ENCODE measurements at regions not wholly inside any gene's neighbourhood (a gene's known extent, or its start where the extent isn't known, plus 50 kb on each side); places are given as distances from the start of the nearest gene placed in this dataset.

DNA sequence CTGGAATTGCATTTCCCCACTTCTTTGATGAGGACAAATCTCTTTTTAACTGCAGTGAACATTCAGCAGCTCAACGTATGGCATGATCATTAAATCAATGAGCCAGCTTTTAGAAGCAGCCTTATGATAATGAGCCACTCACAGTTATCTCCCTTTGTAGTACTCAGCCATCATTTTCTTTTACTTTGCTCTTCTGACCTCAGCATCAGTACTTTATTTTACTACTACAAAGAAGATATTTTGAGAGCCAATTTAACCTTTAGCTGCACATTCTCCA, 250.0 kb upstream of the CLEC14A start:
- TF ChIP-seq YY1 (IDR thresholded peaks at IDR 0.05; ENCODE audit: insufficient read depth, insufficient read length) (no peak), ZNF274 (IDR thresholded peaks at IDR 0.05; ENCODE audit: low read depth, low read length) (no peak), SUZ12 (IDR thresholded peaks at IDR 0.05; ENCODE audit: extremely low read depth, insufficient read depth, insufficient read length) (no peak)
- H3K9ac ChIP-seq (ENCODE audit: insufficient read length, low read depth) = no peak overlapping the region

GRCh38 chr14:38505221-38505972, 249.5 kb upstream of the CLEC14A start:
- Histone ChIP-seq H3K4me3 (ENCODE audit: insufficient read length, low read depth) (no peak overlapping the region), H3K9me3 (ENCODE audit: insufficient read depth, low read length) (no peaks in the 10 kb centered on the region), H3K27me3 (ENCODE audit: insufficient read depth, insufficient read length) (no peaks in the 10 kb centered on the region), H3K9ac (ENCODE audit: insufficient read length, low read depth) (no peak overlapping the region), H3K36me3 (ENCODE audit: insufficient read depth, insufficient read length, low read length) (no peaks in the 10 kb centered on the region), H3K4me1 (ENCODE audit: insufficient read depth, insufficient read length) (no peaks in the 10 kb centered on the region)
- DNase-seq (ENCODE audit: low read depth, low spot score) = no peak
- TF ChIP-seq SUZ12 (IDR thresholded peaks at IDR 0.05; ENCODE audit: extremely low read depth, insufficient read depth, insufficient read length) (no peak), ZNF274 (IDR thresholded peaks at IDR 0.05; ENCODE audit: low read depth, low read length) (no peak), YY1 (IDR thresholded peaks at IDR 0.05; ENCODE audit: insufficient read depth, insufficient read length) (no peak)

More for the DNA sequence above, 250.0 kb upstream of the CLEC14A start:
- no peaks in the 10 kb centered on the region for H3K36me3 ChIP-seq (ENCODE audit: insufficient read depth, insufficient read length, low read length)
- H3K27me3 ChIP-seq (ENCODE audit: insufficient read depth, insufficient read length) = no peaks in the 10 kb centered on the region
- H3K4me3 ChIP-seq (ENCODE audit: insufficient read length, low read depth) = no peak overlapping the region
- no peaks in the 10 kb centered on the region for H3K9me3 ChIP-seq (ENCODE audit: insufficient read depth, low read length)
- no peaks in the 10 kb centered on the region for H3K4me1 ChIP-seq (ENCODE audit: insufficient read depth, insufficient read length)
- no peak for DNase-seq (ENCODE audit: low read depth, low spot score)

DNA sequence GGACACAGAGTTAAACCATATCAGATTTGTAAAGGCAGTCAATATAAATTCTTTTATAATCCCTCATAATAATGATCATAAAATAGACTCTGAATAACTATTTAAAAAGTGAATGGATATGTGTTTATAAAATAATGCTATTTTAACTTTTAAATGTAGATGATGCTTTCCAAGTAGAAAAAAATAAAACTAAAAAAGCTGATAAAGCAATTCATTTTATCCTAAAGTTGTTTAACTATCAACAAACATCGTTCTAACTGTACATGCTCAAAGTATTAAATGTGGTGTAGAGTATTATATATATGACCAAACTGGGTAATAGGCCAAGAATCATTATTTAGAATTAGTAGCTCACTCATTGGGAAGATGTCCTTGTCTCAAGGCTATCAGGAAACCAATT, 248.3 kb upstream of the CLEC14A start:
- Histone ChIP-seq H3K9ac (ENCODE audit: insufficient read length, low read depth) (no peak overlapping the region), H3K36me3 (ENCODE audit: insufficient read depth, insufficient read length, low read length) (no peaks in the 10 kb centered on the region), H3K4me3 (ENCODE audit: insufficient read length, low read depth) (no peak overlapping the region), H3K9me3 (ENCODE audit: insufficient read depth, low read length) (no peaks in the 10 kb centered on the region), H3K27me3 (ENCODE audit: insufficient read depth, insufficient read length) (no peaks in the 10 kb centered on the region), H3K4me1 (ENCODE audit: insufficient read depth, insufficient read length) (no peaks in the 10 kb centered on the region)
- DNase-seq (ENCODE audit: low read depth, low spot score) = no peak
- no peak for TF ChIP-seq SUZ12 (IDR thresholded peaks at IDR 0.05; ENCODE audit: extremely low read depth, insufficient read depth, insufficient read length)
- TF ChIP-seq ZNF274 (IDR thresholded peaks at IDR 0.05; ENCODE audit: low read depth, low read length) = no peak
- TF ChIP-seq YY1 (IDR thresholded peaks at IDR 0.05; ENCODE audit: insufficient read depth, insufficient read length) = no peak

DNA sequence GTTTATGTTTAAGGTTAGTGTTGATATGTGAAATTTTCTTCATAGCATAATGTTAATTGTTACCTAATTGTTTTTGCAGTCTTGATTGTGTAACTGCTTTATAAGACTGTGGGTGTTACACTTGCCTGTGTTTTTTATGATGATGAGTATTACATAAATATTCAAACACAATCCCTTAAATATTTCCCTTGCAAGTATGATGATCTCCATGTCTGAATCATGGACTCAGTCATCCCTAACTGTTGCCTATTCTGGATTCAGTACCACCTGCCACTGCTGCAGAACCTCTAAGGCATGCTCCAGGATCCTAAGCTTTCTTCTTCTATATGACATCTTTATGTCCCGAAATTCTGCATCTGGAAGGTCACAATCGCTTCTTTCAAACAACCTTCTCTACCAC, 246.3 kb upstream of the CLEC14A start:
- Histone ChIP-seq H3K36me3 (ENCODE audit: insufficient read depth, insufficient read length, low read length) (no peaks in the 10 kb centered on the region), H3K4me3 (ENCODE audit: insufficient read length, low read depth) (no peak overlapping the region), H3K9me3 (ENCODE audit: insufficient read depth, low read length) (no peaks in the 10 kb centered on the region), H3K9ac (ENCODE audit: insufficient read length, low read depth) (no peak overlapping the region), H3K27me3 (ENCODE audit: insufficient read depth, insufficient read length) (no peaks in the 10 kb centered on the region), H3K4me1 (ENCODE audit: insufficient read depth, insufficient read length) (no peaks in the 10 kb centered on the region)
- TF ChIP-seq SUZ12 (IDR thresholded peaks at IDR 0.05; ENCODE audit: extremely low read depth, insufficient read depth, insufficient read length) (no peak), ZNF274 (IDR thresholded peaks at IDR 0.05; ENCODE audit: low read depth, low read length) (no peak), YY1 (IDR thresholded peaks at IDR 0.05; ENCODE audit: insufficient read depth, insufficient read length) (no peak)
- DNase-seq (ENCODE audit: low read depth, low spot score) = no peak

- Histone ChIP-seq H3K9ac (ENCODE audit: insufficient read length, low read depth) (no peak overlapping the region), H3K4me3 (ENCODE audit: insufficient read length, low read depth) (no peak overlapping the region), H3K27me3 (ENCODE audit: insufficient read depth, insufficient read length) (no peaks in the 10 kb centered on the region), H3K36me3 (ENCODE audit: insufficient read depth, insufficient read length, low read length) (no peaks in the 10 kb centered on the region), H3K9me3 (ENCODE audit: insufficient read depth, low read length) (no peaks in the 10 kb centered on the region), H3K4me1 (ENCODE audit: insufficient read depth, insufficient read length) (no peaks in the 10 kb centered on the region)
- TF ChIP-seq SUZ12 (IDR thresholded peaks at IDR 0.05; ENCODE audit: extremely low read depth, insufficient read depth, insufficient read length) = no peak
- TF ChIP-seq ZNF274 (IDR thresholded peaks at IDR 0.05; ENCODE audit: low read depth, low read length) = no peak
- no peak for TF ChIP-seq YY1 (IDR thresholded peaks at IDR 0.05; ENCODE audit: insufficient read depth, insufficient read length)
- no peak for DNase-seq (ENCODE audit: low read depth, low spot score)
These were observed 244.2 kb upstream of the CLEC14A start for GRCh38 chr14:38500125-38500524.

DNA sequence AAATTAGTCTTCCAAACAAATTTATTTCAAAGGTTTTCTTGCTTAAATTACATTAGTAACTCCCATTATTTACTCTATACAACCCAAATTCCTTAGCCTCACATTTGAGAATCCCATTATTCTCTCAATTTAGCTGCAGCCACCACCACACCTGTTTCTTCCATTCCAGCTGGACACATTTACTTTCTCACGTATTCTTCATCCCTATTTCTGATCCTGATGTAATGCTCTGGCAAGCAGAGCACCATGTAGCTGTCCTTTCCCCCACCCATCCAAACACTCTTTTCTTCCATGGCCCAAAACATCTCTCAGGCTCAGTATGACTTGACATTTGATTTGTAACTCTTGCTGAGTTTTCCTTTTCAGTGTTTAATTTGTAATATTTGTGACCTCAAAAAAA, 240.2 kb upstream of the CLEC14A start:
- DNase-seq (ENCODE audit: low read depth, low spot score) = no peak
- no peaks in the 10 kb centered on the region for H3K27me3 ChIP-seq (ENCODE audit: insufficient read depth, insufficient read length)
- TF ChIP-seq SUZ12 (IDR thresholded peaks at IDR 0.05; ENCODE audit: extremely low read depth, insufficient read depth, insufficient read length) (no peak), ZNF274 (IDR thresholded peaks at IDR 0.05; ENCODE audit: low read depth, low read length) (no peak), YY1 (IDR thresholded peaks at IDR 0.05; ENCODE audit: insufficient read depth, insufficient read length) (no peak)
- no peaks in the 10 kb centered on the region for H3K4me1 ChIP-seq (ENCODE audit: insufficient read depth, insufficient read length)
- no peaks in the 10 kb centered on the region for H3K9me3 ChIP-seq (ENCODE audit: insufficient read depth, low read length)
- H3K36me3 ChIP-seq (ENCODE audit: insufficient read depth, insufficient read length, low read length) = no peaks in the 10 kb centered on the region
- no peak overlapping the region for H3K9ac ChIP-seq (ENCODE audit: insufficient read length, low read depth)
- H3K4me3 ChIP-seq (ENCODE audit: insufficient read length, low read depth) = no peak overlapping the region

DNA sequence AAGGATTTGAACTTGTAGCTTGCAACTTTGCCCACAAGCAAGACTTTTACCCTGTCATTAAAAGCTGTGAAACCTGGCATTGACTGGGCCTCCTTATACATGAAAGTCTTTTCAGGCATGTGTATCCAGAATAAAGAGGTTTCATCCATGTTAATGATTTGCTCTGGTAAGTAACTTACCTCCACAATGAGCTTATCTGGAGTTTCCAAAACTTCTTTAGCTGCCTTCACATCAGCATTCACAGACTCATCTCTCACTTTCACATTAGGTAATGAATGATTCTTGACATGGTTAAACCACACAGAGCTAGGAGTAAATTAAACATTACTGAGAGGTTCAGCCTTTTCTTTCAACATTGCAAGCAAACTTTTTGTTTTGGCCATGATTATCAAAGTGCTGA, 234.4 kb upstream of the CLEC14A start:
- H3K9me3 ChIP-seq (ENCODE audit: insufficient read depth, low read length) = no peaks in the 10 kb centered on the region
- TF ChIP-seq ZNF274 (IDR thresholded peaks at IDR 0.05; ENCODE audit: low read depth, low read length) = no peak
- TF ChIP-seq SUZ12 (IDR thresholded peaks at IDR 0.05; ENCODE audit: extremely low read depth, insufficient read depth, insufficient read length) = no peak
- TF ChIP-seq YY1 (IDR thresholded peaks at IDR 0.05; ENCODE audit: insufficient read depth, insufficient read length) = no peak
- no peaks in the 10 kb centered on the region for H3K4me1 ChIP-seq (ENCODE audit: insufficient read depth, insufficient read length)
- no peaks in the 10 kb centered on the region for H3K27me3 ChIP-seq (ENCODE audit: insufficient read depth, insufficient read length)
- no peak for DNase-seq (ENCODE audit: low read depth, low spot score)
- H3K36me3 ChIP-seq (ENCODE audit: insufficient read depth, insufficient read length, low read length) = no peaks in the 10 kb centered on the region
- no peak overlapping the region for H3K9ac ChIP-seq (ENCODE audit: insufficient read length, low read depth)
- no peak overlapping the region for H3K4me3 ChIP-seq (ENCODE audit: insufficient read length, low read depth)
